H1 (cell line): ENCODE measurements at regions not wholly inside any gene's neighbourhood (a gene's known extent, or its start where the extent isn't known, plus 50 kb on each side); places are given as distances from the start of the nearest gene placed in this dataset.
A peak's percentile ranks its signal among the peaks of the same experiment; 100 is the strongest.

ENCODE experiments used
- CTCF ChIA-PET: fragments of 300-600 bp; sonication (Branson Sonifier 250); formaldehyde crosslinking; loops from one replicate; lab custom pipeline; 2021; ENCODE audit not compliant: partially characterized antibody; lab: Charles Lee
- POLR2A ChIA-PET: fragments of 300-600 bp; sonication (Branson Sonifier 250); formaldehyde crosslinking; loops from one replicate; lab custom pipeline; 2021; ENCODE audit warnings: inconsistent platforms; ENCODE audit not compliant: partially characterized antibody; lab: Charles Lee
- DNase-seq, 2 experiments: peaks; one replicate each; pipeline versions ENCODE4 v3.0.0 to v3.0.0-alpha.2; 2010 to 2022; ENCODE audit warnings: low spot score in 2 of 2, low read depth in 1 of 2, mixed read lengths in 1 of 2
- FAIRE-seq: peaks from 2 replicates; lab custom pipeline; 2011; peaks lifted over from hg19 to GRCh38; lab: Jason Lieb, UNC
- H2AFZ ChIP-seq: 2 replicates; pipeline ENCODE4 v1.8.1; 2012; ENCODE audit warnings: low read length, inconsistent platforms
- H2AK5ac ChIP-seq: 2 replicates; pipeline ENCODE4 v1.6.1; 2013; ENCODE audit warnings: low read depth, low read length
- H2BK120ac ChIP-seq: replicated peaks from 2 replicates; pipeline ENCODE3; 2013; ENCODE audit warnings: low read depth, low read length, inconsistent platforms
- H2BK12ac ChIP-seq: 2 replicates; pipeline ENCODE4 v1.6.1; 2013; ENCODE audit warnings: low read depth, low read length
- H2BK15ac ChIP-seq: 2 replicates; pipeline ENCODE4 v1.6.1; 2013; ENCODE audit warnings: low read length
- H2BK20ac ChIP-seq: 2 replicates; pipeline ENCODE4 v1.6.1; 2013; ENCODE audit warnings: low read length
- H2BK5ac ChIP-seq: 2 replicates; pipeline ENCODE4 v1.6.1; 2013; ENCODE audit warnings: low read depth, low read length
- H3K14ac ChIP-seq: 2 replicates; pipeline ENCODE4 v1.6.1; 2013; ENCODE audit warnings: inconsistent platforms; ENCODE audit not compliant: insufficient read length
- H3K18ac ChIP-seq: 2 replicates; pipeline ENCODE4 v1.6.1; 2013; ENCODE audit warnings: low read length; ENCODE audit errors: extremely low read depth
- H3K23ac ChIP-seq: 2 replicates; pipeline ENCODE4 v1.6.1; 2013; ENCODE audit warnings: inconsistent platforms; ENCODE audit not compliant: insufficient read length
- H3K23me2 ChIP-seq: 2 replicates; pipeline ENCODE4 v1.6.1; 2013; ENCODE audit warnings: low read depth, low read length
- H3K27ac ChIP-seq: 2 replicates; pipeline ENCODE4 v1.6.1; 2011; ENCODE audit warnings: low read depth, low read length, inconsistent platforms
- H3K27me3 ChIP-seq, 4 experiments: replicated peaks in 1 of 4; 1 replicate in 1 of 4; 2 replicates in 3 of 4; pipeline versions ENCODE4 v1.6.1 to v1.8.1; 2011 to 2013; ENCODE audit warnings: low read length in 3 of 4, mild to moderate bottlenecking in 3 of 4, inconsistent platforms in 2 of 4, mixed read lengths in 2 of 4, moderate library complexity in 1 of 4; ENCODE audit not compliant: control insufficient read depth in 3 of 4, insufficient read depth in 3 of 4; ENCODE audit errors: extremely low read depth in 1 of 4
- H3K36me3 ChIP-seq, 4 experiments: 2 replicates each; pipeline versions ENCODE4 v1.6.1 to v1.8.1; 2011 to 2013; ENCODE audit warnings: mild to moderate bottlenecking in 4 of 4, low read length in 3 of 4, moderate library complexity in 2 of 4, control low read depth in 1 of 4, inconsistent platforms in 1 of 4; ENCODE audit not compliant: insufficient read depth in 4 of 4, control insufficient read depth in 2 of 4
- H3K4ac ChIP-seq: replicated peaks from 2 replicates; pipeline ENCODE3; 2013; ENCODE audit warnings: low read length, low read depth, mixed read lengths, inconsistent platforms; ENCODE audit not compliant: insufficient read length
- H3K4me1 ChIP-seq, 4 experiments: replicated peaks in 1 of 4; 1 replicate in 1 of 4; 2 replicates in 3 of 4; pipeline versions ENCODE4 v1.6.1 to v1.8.1; 2011 to 2013; ENCODE audit warnings: low read length in 3 of 4, inconsistent platforms in 2 of 4, mixed read lengths in 1 of 4; ENCODE audit not compliant: insufficient read depth in 4 of 4, control insufficient read depth in 3 of 4
- H3K4me2 ChIP-seq, 2 experiments: 2 replicates each; pipeline versions ENCODE4 v1.6.1 to v1.8.1; 2011 to 2013; ENCODE audit warnings: low read depth in 2 of 2, low read length in 2 of 2, control low read depth in 1 of 2, inconsistent platforms in 1 of 2, mild to moderate bottlenecking in 1 of 2; ENCODE audit not compliant: insufficient read depth in 1 of 2
- H3K4me3 ChIP-seq, 4 experiments: fragments of 200-600, 300-600 bp in 1 of 4; sonication (generic), shearing (Covaris generic), sonication (Bioruptor Twin) in 1 of 4; 2 replicates each; pipeline versions ENCODE4 v1.5.1 to v1.8.1; 2011 to 2016; ENCODE audit warnings: low read length in 4 of 4, low read depth in 3 of 4, control low read depth in 2 of 4, inconsistent platforms in 2 of 4, mild to moderate bottlenecking in 2 of 4, mixed read lengths in 1 of 4, moderate library complexity in 1 of 4; ENCODE audit not compliant: insufficient read depth in 2 of 4; ENCODE audit errors: extremely low read depth in 1 of 4
- H3K56ac ChIP-seq: replicated peaks from 2 replicates; pipeline ENCODE3; 2013; ENCODE audit warnings: low read depth, mild to moderate bottlenecking, mixed read lengths, low read length, inconsistent platforms; ENCODE audit not compliant: insufficient read length
- H3K79me1 ChIP-seq: 2 replicates; pipeline ENCODE4 v1.6.1; 2013; ENCODE audit warnings: low read depth, low read length, control low read depth
- H3K79me2 ChIP-seq, 2 experiments: 2 replicates each; pipeline versions ENCODE4 v1.6.1 to v1.8.1; 2012 to 2013; ENCODE audit warnings: low read length in 2 of 2, mild to moderate bottlenecking in 2 of 2, inconsistent platforms in 1 of 2; ENCODE audit not compliant: insufficient read depth in 2 of 2, control insufficient read depth in 1 of 2
- H3K9ac ChIP-seq, 4 experiments: replicated peaks in 1 of 4; 1 replicate in 1 of 4; 2 replicates in 3 of 4; pipeline versions ENCODE4 v1.6.1 to v1.8.1; 2011 to 2013; ENCODE audit warnings: low read depth in 3 of 4, low read length in 3 of 4, control low read depth in 2 of 4, mild to moderate bottlenecking in 2 of 4, moderate library complexity in 2 of 4, inconsistent platforms in 1 of 4; ENCODE audit errors: extremely low read depth in 1 of 4
- H3K9me3 ChIP-seq, 2 experiments: 2 replicates each; pipeline versions ENCODE4 v1.6.1 to v1.8.1; 2012 to 2013; ENCODE audit warnings: mild to moderate bottlenecking in 2 of 2, moderate library complexity in 2 of 2, control low read depth in 1 of 2, inconsistent platforms in 1 of 2, low read depth in 1 of 2, low read length in 1 of 2, mixed read lengths in 1 of 2; ENCODE audit not compliant: insufficient read depth in 2 of 2
- H4K20me1 ChIP-seq, 2 experiments: replicated peaks in 1 of 2; 2 replicates each; pipeline versions ENCODE3 to v1.8.1; 2011 to 2013; ENCODE audit warnings: inconsistent platforms in 2 of 2, low read length in 2 of 2, mild to moderate bottlenecking in 1 of 2; ENCODE audit not compliant: insufficient read depth in 2 of 2, control insufficient read depth in 1 of 2
- H4K5ac ChIP-seq: 2 replicates; pipeline ENCODE4 v1.6.1; 2013; ENCODE audit warnings: low read length, low read depth, mixed read lengths, inconsistent platforms; ENCODE audit not compliant: insufficient read length
- H4K8ac ChIP-seq: 2 replicates; pipeline ENCODE4 v1.8.0; 2013; ENCODE audit warnings: mild to moderate bottlenecking, moderate library complexity, low read length, inconsistent platforms; ENCODE audit not compliant: insufficient read depth; ENCODE audit errors: extremely low read depth
- H4K91ac ChIP-seq: replicated peaks from 2 replicates; pipeline ENCODE3; 2013; ENCODE audit warnings: low read length, mixed read lengths, inconsistent platforms; ENCODE audit not compliant: insufficient read length
- CREB1 ChIP-seq: IDR thresholded peaks from 2 replicates; pipeline ENCODE4 v1.6.1; 2012; ENCODE audit warnings: inconsistent platforms
- WGBS, 2 experiments: shearing (Covaris generic) in 1 of 2; methylation state at CpG; one replicate each; pipeline versions ENCODE4 v1.1.6 to v1.1.7; 2013 to 2015; ENCODE audit warnings: low lambda C conversion rate in 2 of 2, mixed read lengths in 2 of 2, inconsistent platforms in 1 of 2, low coverage in 1 of 2, missing lambda C conversion rate in 1 of 2; ENCODE audit not compliant: insufficient replicate concordance in 2 of 2, insufficient coverage in 1 of 2, insufficient read length in 1 of 2; ENCODE audit errors: extremely low coverage in 1 of 2, missing lambda C conversion rate in 1 of 2; 5-methylcytosine and 5-hydroxymethylcytosine counted together

- no peak overlapping the region for H2BK15ac ChIP-seq
- H2AFZ ChIP-seq: no peak overlapping the region
- H3K4ac ChIP-seq: no peak overlapping the region
- FAIRE-seq (no peak), DNase-seq (peak in 1 of 2 experiments; percentile 20)
- H3K79me2 ChIP-seq: no peaks in the 10 kb centered on the region
- H3K36me3 ChIP-seq: no peaks in the 10 kb centered on the region
- H2BK5ac ChIP-seq: no peak overlapping the region
- no peaks in the 10 kb centered on the region for H3K27me3 ChIP-seq
- H2BK12ac ChIP-seq: no peak overlapping the region
- no peak overlapping the region for H3K14ac ChIP-seq
- H2AK5ac ChIP-seq: no peak overlapping the region
- no peak overlapping the region for H3K23ac ChIP-seq
- no peak overlapping the region for H3K4me3 ChIP-seq
- H2BK20ac ChIP-seq: no peak overlapping the region
- WGBS, 2 experiments: 93% methylated on average over 2 of the region's 2 CpGs; no CpG with 5 or more reads in 1 of the 2 experiments
- no peak overlapping the region for H3K9ac ChIP-seq
- H3K18ac ChIP-seq: no peak overlapping the region
- no peaks in the 10 kb centered on the region for H4K20me1 ChIP-seq
- H3K56ac ChIP-seq: no peak overlapping the region
- H4K8ac ChIP-seq: no peak overlapping the region
- H3K9me3 ChIP-seq: no peaks in the 10 kb centered on the region
- H3K79me1 ChIP-seq: no peaks in the 10 kb centered on the region
- H4K5ac ChIP-seq: no peak overlapping the region
- no peak for TF ChIP-seq CREB1
- no peaks in the 10 kb centered on the region for H3K23me2 ChIP-seq
- H2BK120ac ChIP-seq: no peak overlapping the region
- no peak overlapping the region for H3K27ac ChIP-seq
- H3K4me1 ChIP-seq: no peaks in the 10 kb centered on the region
- no peak overlapping the region for H4K91ac ChIP-seq
- CTCF ChIA-PET: interaction anchor here (1.1 kb wide), 1 partner anchor 22 kb away, joined by 4 read pairs; no protein-coding TSS in a partner anchor
- POLR2A ChIA-PET: no interaction called here
- no peak overlapping the region for H3K4me2 ChIP-seq
Observed at GRCh38 chr2:186980117-186980442, 131.1 kb upstream of the ZSWIM2 start.
